Keratinocyte (primary cell): ENCODE measurements at regions not wholly inside any gene's neighbourhood (a gene's known extent, or its start where the extent isn't known, plus 50 kb on each side); places are given as distances from the start of the nearest gene placed in this dataset.

Experiments used
- DNase-seq: peaks from one replicate; pipeline ENCODE4 v3.0.0-alpha.2; 2011; ENCODE audit warnings: low read depth, missing footprints, low spot score
- FAIRE-seq: peaks from 2 replicates; lab custom pipeline; 2011; peaks lifted over from hg19 to GRCh38; lab: Jason Lieb, UNC
- H2AFZ ChIP-seq: 2 replicates; pipeline ENCODE4 v1.6.0; 2012; ENCODE audit warnings: low read length, control low read depth, inconsistent platforms; ENCODE audit not compliant: control insufficient read depth
- H3K27ac ChIP-seq: 2 replicates; pipeline ENCODE4 v1.5.1; 2011; ENCODE audit warnings: low read length; ENCODE audit not compliant: control insufficient read depth, insufficient read depth
- H3K27me3 ChIP-seq: 3 replicates; pipeline ENCODE4 v1.6.0; 2011; ENCODE audit warnings: low read length; ENCODE audit not compliant: control insufficient read depth, insufficient read depth; ENCODE audit errors: extremely low read depth
- H3K36me3 ChIP-seq, 2 experiments: 2 replicates in 1 of 2; 3 replicates in 1 of 2; pipeline ENCODE4 v1.5.1; 2011; ENCODE audit warnings: low read length in 2 of 2, mild to moderate bottlenecking in 1 of 2; ENCODE audit not compliant: control insufficient read depth in 2 of 2, insufficient read depth in 2 of 2; ENCODE audit errors: extremely low read depth in 1 of 2
- H3K4me1 ChIP-seq: 3 replicates; pipeline ENCODE4 v1.5.1; 2011; ENCODE audit warnings: low read length; ENCODE audit not compliant: control insufficient read depth, insufficient read depth; ENCODE audit errors: extremely low read depth
- H3K4me2 ChIP-seq: 3 replicates; pipeline ENCODE4 v1.6.0; 2011; ENCODE audit warnings: low read depth, low read length; ENCODE audit not compliant: control insufficient read depth, insufficient read depth; ENCODE audit errors: extremely low read depth
- H3K4me3 ChIP-seq, 3 experiments: fragments of 200-600 bp in 1 of 3; sonication (generic) in 1 of 3; 2 replicates in 2 of 3; 3 replicates in 1 of 3; pipeline ENCODE4 v1.5.1; 2011 to 2016; ENCODE audit warnings: low read length in 3 of 3, mild to moderate bottlenecking in 3 of 3, control low read depth in 2 of 3, inconsistent platforms in 1 of 3, low read depth in 1 of 3, mixed read lengths in 1 of 3, mixed run types in 1 of 3, moderate library complexity in 1 of 3; ENCODE audit not compliant: control insufficient read depth in 2 of 3, insufficient read depth in 2 of 3; ENCODE audit errors: extremely low read depth in 1 of 3
- H3K79me2 ChIP-seq: 2 replicates; pipeline ENCODE4 v1.6.0; 2012; ENCODE audit warnings: low read length; ENCODE audit not compliant: control insufficient read depth, insufficient read depth
- H3K9ac ChIP-seq: 3 replicates; pipeline ENCODE4 v1.6.0; 2011; ENCODE audit warnings: low read length; ENCODE audit not compliant: control insufficient read depth, insufficient read depth; ENCODE audit errors: extremely low read depth
- H3K9me1 ChIP-seq: 3 replicates; pipeline ENCODE4 v1.6.0; 2011; ENCODE audit warnings: low read length; ENCODE audit not compliant: control insufficient read depth, insufficient read depth; ENCODE audit errors: extremely low read depth
- H3K9me3 ChIP-seq: 2 replicates; pipeline ENCODE4 v1.5.1; 2012; ENCODE audit warnings: low read depth, low read length; ENCODE audit not compliant: control insufficient read depth
- H4K20me1 ChIP-seq: 3 replicates; pipeline ENCODE4 v1.6.0; 2011; ENCODE audit warnings: low read length; ENCODE audit not compliant: control insufficient read depth, insufficient read depth; ENCODE audit errors: extremely low read depth
- EZH2 ChIP-seq: IDR thresholded peaks from one replicate; pipeline ENCODE4 v1.6.1; 2012; ENCODE audit warnings: inconsistent platforms, mild to moderate bottlenecking, low read length, moderate library complexity
- dilution Hi-C: fragments of 300-500 bp; cut with MboI; formaldehyde crosslinking; loops from one replicate; pipeline ENCODE4 v1.7.0; 2020; ENCODE audit warnings: low sequenced_read_pairs; ENCODE audit not compliant: extremely low pct_ligation_motif_present
- TF ChIP-seq, protein P1 (sequence below), 3 experiments: IDR thresholded peaks in 1 of 3; conservative IDR thresholded peaks in 1 of 3; optimal IDR thresholded peaks in 1 of 3; 2 replicates in 2 of 3; 3 replicates in 1 of 3; pipeline versions ENCODE3 to v1.5.1; 2011; ENCODE audit warnings: low read length in 3 of 3, mild to moderate bottlenecking in 3 of 3, moderate library complexity in 2 of 3, control low read depth in 1 of 3, inconsistent platforms in 1 of 3; ENCODE audit not compliant: insufficient read depth in 2 of 3; ENCODE audit errors: extremely low read depth in 1 of 3

DNA sequence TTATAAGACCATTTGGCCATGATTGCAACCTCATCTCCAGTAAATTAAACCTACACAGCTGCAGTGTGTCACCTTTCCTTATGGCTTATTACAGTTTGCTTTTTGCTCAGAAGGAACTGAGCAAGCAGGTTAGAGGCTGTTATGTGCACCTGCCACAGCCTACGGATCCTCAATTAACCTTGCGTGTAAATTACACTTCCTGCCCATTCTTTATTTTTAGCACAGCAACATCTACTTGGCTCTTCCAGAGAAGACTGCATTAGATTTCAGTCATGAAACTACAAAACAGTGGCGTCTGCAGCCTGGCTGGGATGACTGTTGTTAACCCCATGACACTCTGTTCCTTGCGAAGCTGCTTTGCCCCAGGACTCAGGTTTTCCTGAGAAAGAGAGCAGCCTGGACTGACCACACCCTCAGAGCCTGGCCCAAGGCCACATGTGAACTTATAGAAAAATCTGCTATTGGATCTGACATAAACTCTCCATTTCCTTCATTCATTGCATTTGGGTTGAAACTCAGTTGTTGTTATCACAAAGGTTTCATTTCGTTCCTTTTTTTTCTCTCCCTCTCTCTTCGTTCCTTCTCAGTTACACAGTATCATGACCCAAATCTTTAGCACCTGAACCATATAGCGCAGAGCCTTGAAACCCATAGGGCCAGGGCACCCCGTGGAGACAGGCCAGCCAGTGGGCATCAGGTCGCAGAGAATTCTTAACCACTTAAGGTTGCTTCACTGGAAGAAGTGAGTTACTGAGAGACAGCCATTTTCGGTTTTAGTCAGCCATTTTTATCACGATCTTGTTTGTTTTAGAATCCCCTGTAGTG is 138.6 kb downstream of the PALM2AKAP2 start:
- Histone ChIP-seq H2AFZ (no peak overlapping the region), H3K4me1 (no peaks in the 10 kb centered on the region), H3K4me3 (no peak overlapping the region), H3K9ac (no peak overlapping the region), H3K27ac (no peak overlapping the region), H3K36me3 (no peaks in the 10 kb centered on the region), H3K4me2 (no peak overlapping the region), H3K27me3 (no peaks in the 10 kb centered on the region), H4K20me1 (no peaks in the 10 kb centered on the region), H3K9me1 (no peaks in the 10 kb centered on the region), H3K79me2 (no peaks in the 10 kb centered on the region), H3K9me3 (no peaks in the 10 kb centered on the region)
- no peak for DNase-seq
- dilution Hi-C loops, result loop anchor here (25.0 kb wide), 1 partner anchor 144 kb away; no protein-coding TSS in a partner anchor
- no peak for FAIRE-seq
- TF ChIP-seq EZH2, result no peak
- TF ChIP-seq, protein P1, sequence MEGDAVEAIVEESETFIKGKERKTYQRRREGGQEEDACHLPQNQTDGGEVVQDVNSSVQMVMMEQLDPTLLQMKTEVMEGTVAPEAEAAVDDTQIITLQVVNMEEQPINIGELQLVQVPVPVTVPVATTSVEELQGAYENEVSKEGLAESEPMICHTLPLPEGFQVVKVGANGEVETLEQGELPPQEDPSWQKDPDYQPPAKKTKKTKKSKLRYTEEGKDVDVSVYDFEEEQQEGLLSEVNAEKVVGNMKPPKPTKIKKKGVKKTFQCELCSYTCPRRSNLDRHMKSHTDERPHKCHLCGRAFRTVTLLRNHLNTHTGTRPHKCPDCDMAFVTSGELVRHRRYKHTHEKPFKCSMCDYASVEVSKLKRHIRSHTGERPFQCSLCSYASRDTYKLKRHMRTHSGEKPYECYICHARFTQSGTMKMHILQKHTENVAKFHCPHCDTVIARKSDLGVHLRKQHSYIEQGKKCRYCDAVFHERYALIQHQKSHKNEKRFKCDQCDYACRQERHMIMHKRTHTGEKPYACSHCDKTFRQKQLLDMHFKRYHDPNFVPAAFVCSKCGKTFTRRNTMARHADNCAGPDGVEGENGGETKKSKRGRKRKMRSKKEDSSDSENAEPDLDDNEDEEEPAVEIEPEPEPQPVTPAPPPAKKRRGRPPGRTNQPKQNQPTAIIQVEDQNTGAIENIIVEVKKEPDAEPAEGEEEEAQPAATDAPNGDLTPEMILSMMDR (optimal IDR thresholded peaks at IDR 0.05 in 1 of 3, IDR thresholded peaks at IDR 0.05 in 1 of 3, conservative IDR thresholded peaks at IDR 0.05 in 1 of 3; ENCODE audit: extremely low read depth in 1 of 3, insufficient read depth in 2 of 3, low read length in 3 of 3), result no peak

DNA sequence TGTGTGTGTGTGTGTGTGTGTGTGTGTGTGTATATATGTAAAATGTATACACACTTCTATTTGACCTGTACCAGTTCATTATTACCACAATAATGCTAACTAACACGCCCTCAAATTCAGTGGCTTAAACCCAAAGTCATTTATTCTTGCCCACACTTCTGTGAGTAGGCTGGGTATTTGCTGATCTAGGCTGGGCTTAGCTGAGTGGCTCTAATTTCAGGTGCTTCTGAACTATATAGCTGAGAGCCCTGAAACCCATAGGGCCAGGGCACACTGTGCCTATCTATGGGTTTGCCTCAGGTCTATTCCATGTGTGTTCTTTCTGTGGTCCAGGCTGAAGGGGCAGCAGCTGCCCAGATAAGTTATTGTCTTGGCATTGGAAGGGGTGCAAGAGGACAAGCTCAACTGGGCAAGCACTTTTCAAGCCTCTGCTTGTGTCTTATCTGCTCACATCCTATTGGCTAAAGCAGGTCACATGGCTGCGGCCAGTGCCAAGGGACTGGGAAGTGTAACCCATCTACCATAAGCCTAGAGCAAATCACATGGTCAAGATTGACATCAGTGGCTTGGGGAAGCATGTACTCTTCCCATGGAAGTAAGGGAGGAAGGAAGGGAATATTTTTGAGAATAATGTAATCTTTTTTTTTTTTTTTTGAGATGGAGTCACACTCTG is 139.9 kb downstream of the PALM2AKAP2 start:
- H3K27me3 ChIP-seq, result no peaks in the 10 kb centered on the region
- no peaks in the 10 kb centered on the region for H3K4me1 ChIP-seq
- H3K9me1 ChIP-seq, result no peaks in the 10 kb centered on the region
- dilution Hi-C loops, result loop anchor here (25.0 kb wide), 1 partner anchor 142 kb away; no protein-coding TSS in a partner anchor
- H3K79me2 ChIP-seq, result no peaks in the 10 kb centered on the region
- H2AFZ ChIP-seq, result no peak overlapping the region
- H3K9me3 ChIP-seq, result no peaks in the 10 kb centered on the region
- H3K27ac ChIP-seq, result no peak overlapping the region
- H3K9ac ChIP-seq, result no peak overlapping the region
- FAIRE-seq, result no peak
- no peaks in the 10 kb centered on the region for H3K36me3 ChIP-seq
- no peak overlapping the region for H3K4me2 ChIP-seq
- no peaks in the 10 kb centered on the region for H4K20me1 ChIP-seq
- TF ChIP-seq, protein P1 (optimal IDR thresholded peaks at IDR 0.05 in 1 of 3, IDR thresholded peaks at IDR 0.05 in 1 of 3, conservative IDR thresholded peaks at IDR 0.05 in 1 of 3; ENCODE audit: extremely low read depth in 1 of 3, insufficient read depth in 2 of 3, low read length in 3 of 3), result no peak
- TF ChIP-seq EZH2, result no peak
- no peak overlapping the region for H3K4me3 ChIP-seq
- no peak for DNase-seq
